Putamen (tissue), 1 donor: ENCODE measurements at regions not wholly inside any gene's neighbourhood (a gene's known extent, or its start where the extent isn't known, plus 50 kb on each side); places are given as distances from the start of the nearest gene placed in this dataset.
A peak's percentile ranks its signal among the peaks of the same experiment; 100 is the strongest.

ENCODE experiments used
- DNase-seq: peaks from one replicate; pipeline ENCODE4 v3.0.0-alpha.2; 2016; ENCODE audit warnings: low spot score

DNA sequence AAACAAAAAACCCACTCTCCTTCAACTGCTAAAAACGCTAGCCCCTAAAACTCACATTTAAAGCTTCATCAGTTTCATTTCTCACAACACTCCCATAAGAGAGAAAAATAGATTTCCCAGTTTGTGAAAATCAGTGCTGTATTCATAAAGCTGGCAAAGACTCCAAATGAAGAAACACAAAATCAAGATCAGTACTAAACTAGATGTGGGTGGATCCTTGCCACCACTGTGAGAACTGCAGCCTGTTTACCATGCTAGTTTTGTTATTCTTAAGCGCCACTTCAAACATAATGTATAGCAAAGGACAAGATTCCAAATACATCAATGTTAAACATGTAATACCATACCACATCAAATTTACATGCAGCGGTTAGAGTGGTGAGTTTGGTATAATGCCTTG, 104.5 kb upstream of the CCDC150 start:
- no peak for DNase-seq

DNA sequence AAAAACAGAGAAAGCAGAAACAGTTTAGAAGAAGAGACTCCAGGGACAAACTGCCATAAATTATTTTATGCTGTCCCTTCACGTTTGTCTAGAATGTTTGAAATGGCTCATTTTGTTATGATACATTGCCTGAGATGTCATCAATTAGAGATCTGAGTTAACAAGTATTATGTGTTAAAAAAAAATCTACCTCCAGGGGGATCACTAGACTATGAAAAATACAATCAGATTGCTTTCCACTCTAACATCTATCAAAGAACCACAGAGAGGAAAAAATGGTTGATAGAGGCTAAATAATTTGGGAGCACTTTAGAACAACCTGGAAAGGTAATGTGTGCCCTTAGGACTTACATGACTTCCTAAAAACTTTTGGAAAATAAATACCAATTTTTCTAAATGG, 103.8 kb upstream of the CCDC150 start:
- no peak for DNase-seq

DNA sequence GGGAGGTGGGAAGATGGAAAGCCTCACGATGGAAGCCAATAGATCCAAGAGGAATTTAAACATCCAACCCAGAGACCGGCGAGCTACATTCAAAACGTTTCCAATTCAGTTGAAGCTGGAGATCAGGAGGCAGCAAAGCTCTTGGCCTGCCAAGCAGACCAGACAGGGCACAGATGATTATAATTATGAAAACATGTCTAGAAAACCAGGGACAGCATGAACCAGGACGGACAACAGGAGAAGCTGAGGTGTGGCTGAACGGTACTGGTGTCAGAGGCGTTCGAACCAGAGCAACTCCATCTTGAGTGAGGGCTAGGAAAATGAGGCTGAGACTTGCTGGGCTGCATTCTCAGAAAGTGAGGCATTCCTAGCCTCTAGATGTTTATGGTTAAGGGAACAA, 102.2 kb upstream of the CCDC150 start:
- no peak for DNase-seq

DNA sequence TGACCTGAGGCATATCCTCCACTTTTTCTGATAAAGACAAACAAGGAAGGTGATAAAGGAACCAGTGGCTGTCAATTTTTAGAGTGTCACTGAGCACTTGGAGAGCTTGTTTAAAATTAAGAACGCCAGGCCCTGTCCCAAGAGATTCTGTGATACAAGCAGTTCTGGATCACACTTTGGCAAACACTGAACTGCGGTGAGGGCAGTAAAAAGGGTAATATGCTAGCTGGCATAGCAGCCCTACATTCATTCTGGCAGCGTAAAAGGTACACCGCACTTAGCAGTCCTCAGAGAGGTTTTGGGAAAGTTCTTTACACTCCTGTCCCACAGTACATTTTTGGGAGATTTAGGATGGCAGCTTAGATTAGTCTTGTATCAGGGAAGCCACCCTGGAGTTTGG, 101.3 kb upstream of the CCDC150 start:
- DNase-seq = no peak

DNA sequence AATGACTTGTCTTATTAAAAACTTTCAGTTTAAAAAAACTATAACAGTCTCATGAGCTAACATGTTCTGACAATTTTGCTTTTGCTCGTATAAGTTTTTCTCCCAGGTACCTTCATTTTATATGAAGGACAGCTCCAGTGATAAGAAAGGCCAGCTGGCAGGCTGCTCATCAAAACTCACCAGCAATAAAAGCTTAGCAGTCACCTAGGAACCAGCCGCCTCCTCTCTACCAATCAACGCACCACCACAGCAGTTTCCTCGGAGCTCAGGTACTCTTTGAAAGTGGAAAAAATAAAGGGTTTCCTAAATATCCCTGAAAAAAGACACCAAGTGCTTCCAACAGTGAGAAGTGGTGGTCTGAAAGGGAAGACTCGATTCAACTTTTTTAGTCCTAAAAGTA, 100.9 kb upstream of the CCDC150 start:
- DNase-seq = no peak

DNA sequence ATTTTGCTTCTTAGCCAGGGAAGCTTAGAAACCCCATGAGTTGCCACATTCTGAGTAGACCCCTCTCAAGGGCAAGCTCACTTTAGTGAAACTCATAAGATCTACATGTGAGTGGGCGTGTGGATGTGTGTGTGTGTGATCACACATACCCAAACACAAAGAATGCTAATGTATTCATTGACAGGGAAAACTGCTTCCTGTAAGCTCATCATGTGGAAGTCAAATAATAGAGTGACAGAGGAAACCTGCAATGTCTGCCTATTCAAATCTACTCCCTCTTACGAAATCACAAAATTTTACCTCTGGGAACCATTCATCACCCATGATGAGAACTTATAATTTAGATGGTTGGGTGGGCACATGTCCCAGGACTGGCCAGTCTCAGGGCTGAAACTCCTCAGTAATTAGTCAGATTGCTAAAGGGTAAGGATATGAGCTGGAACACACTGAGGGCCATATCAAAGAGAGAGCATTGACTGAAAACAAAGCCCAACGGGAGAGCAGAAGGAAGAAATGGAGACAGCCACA, 94.5 kb upstream of the CCDC150 start:
- DNase-seq = no peak

DNA sequence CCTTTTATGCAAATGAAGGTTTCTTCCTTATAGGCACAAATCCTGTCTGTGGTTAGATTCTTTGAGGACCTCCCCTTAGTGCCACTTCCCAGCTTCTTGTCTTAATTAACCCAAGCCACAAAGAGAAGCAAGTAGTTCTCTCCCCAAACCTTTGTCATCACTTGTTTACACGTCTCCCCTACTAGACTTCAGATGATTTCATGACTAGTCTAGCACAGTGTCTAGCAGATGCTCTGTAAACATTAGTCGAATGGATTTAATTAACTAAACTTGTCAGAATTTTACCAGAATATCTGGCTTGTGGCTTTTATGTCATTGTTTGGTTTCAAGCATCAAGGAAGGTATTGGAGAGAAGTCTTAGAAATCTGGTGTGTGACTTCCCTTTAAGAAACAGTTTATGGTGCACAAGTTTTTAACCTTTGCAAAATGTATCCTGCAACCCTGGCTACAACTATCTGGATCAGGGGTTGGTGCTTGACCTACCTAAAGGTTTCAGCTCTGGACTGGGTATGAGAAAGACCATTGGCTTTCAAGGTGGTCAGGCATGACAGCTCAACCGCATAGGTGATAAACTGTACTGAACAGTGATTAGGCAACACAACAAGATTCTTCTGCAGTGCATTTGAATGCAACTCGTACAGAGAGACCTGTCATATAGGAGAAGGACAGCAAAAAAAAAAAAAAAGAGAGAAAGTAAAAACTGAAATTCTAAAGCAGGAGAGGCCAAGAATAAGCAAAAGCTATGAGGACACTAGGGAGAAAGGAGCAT, 93.2 kb upstream of the CCDC150 start:
- no peak for DNase-seq

DNA sequence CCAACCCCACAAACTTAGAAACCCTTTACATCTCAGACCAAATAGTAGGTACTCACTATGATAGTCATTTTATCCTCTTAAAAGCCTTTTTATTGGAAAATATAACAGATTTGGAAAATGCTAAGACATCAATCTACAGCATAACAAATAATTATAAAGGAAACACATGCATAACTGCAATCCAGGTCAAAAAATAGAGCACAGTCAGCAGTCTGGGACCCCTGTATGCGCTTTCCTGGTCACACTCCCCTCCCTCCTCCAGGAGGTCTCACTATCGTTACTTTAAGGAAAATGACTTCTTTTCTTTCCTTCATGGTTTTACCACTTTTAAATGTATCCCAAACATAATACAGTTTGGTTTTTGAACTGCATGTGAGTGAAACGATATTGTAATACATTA, 90.5 kb upstream of the CCDC150 start:
- no peak for DNase-seq

DNA sequence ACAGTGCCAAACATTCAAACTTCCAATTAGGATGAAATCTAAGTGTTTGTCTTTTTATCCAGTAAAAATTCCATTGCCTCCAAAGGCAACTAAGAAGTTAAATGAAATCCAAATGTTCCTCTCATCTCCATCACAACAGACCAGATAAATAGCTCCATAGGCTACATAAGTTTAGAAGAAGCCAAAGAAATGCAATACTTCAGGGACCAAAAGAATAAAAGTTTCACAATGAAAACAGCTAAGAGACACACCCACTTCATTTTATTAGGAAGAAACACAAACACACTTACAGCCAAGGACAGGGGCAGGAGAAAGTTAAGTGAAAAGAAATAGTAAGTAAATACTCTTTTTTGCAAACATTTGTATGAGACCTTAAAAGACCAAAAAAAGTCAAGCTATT, 88.5 kb upstream of the CCDC150 start:
- no peak for DNase-seq

DNA sequence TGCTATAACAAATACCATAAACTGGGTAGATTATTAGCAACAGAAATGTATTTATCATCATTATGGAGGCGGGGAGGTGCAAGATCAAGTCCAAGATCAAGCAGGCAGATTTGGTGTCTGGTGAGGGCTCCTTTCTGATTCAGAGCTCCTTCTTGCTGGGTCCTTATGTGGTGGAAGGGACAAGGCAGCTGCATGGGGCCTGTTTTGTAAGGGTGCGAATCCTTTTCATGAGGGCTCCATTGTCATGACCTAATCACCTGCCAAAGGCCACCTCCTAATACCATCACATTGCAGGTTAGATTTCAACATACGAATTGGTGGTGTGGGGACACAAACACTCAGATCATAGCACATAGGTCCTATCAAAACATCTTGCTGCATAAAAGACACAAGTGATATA, 84.4 kb upstream of the CCDC150 start:
- DNase-seq = no peak

DNA sequence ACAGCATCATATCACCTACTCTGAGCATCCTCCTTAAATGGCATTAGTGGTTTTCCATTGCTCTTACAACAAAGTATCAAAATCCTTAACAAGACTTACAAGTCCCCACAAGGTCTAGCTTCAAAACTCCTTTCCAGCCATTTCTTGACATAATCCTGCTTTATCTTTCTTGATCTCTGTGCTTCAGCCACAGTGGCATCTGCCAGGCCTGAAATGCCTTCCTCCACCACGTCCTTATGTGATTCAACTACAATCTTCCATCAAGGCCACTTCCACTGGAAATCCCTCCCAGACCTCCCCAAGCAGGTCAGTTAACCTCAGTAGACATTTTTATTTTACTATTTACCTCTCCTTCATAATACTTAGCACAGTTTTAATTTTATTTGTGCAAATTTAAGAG, 83.8 kb upstream of the CCDC150 start:
- no peak for DNase-seq

DNA sequence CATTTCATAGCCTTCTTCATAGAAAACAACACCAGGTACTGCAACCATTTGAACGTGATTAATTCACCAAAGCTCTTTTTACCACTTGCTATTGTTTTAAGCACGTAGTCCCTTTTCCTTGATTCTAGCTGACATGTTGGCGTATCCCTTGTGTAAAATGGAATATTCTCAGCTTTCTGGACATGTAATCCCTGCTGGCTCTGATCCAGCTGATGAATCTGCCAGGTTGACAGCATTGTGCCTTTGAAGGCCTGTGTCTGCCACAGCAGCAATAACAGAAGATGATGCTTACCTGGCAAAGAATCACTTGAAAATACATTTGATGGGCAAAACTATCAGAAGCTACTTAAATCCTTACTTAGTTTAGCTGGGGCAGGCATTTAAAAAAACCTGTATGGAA, 81.0 kb upstream of the CCDC150 start:
- no peak for DNase-seq

DNA sequence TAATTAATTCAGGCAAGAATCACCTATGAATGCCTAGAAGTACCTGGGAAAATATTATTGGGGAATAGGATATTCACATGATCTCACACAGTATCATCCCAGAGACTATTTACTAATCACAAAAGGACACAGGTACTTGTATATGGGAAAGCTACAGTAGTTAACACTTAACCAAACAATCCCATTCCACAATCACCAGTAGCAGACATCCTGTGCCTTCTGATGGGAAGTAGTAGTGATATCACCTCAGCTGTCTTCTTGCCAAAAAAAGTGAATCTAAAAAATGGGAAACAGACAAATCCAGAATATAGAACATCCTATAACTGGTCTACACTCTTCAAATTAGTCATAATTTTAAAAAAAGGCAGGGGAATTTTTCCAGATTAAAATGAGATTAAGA, 75.6 kb upstream of the CCDC150 start:
- DNase-seq = no peak

DNA sequence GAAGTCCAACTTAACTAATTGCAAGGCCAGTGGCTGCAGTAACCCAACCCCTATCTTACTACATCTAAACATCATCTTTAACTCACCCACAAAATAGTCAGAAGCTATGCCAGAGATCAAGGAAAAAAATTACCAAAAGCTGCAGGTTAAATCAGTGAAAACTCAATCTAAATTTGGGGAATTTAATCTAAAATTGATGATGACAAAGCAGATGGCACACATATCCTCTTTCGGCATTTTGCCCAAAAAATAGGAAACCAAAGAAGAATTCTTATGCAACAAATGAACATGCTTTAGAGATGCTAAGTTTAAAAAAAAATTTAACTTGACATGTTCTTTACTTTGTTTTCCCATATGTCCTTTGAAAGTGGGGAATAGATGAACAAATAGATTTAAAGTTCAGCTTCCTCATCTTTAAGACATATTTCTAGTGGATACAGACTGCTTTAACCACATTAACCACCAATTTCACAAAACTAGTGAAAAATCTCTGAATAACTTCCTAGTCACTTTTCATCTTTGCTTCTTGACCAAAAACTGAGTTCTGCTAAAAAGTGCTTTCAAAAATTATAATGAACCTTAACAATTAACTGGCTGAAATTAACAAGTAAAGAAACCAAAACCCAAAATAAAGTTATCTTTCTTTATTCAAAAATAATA, 74.3 kb upstream of the CCDC150 start:
- no peak for DNase-seq

DNA sequence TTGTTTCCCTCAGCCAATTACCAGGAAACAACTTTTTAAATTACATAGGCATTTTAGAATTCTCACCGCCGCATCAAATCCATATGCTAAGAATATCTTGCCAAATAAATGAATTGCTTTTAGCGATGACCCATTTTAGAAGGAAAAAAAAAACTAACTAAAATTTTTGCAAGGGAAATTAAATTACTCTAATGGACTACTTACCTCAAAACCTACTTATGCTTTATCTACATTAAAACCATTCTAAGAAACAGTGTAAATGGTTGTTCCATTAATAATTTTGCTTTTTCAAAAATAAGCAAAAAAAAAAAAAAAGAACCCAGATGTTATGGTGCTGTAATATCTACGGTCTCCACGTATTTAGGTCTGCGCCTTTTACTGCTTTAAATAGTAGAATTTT, 73.5 kb upstream of the CCDC150 start:
- no peak for DNase-seq

DNA sequence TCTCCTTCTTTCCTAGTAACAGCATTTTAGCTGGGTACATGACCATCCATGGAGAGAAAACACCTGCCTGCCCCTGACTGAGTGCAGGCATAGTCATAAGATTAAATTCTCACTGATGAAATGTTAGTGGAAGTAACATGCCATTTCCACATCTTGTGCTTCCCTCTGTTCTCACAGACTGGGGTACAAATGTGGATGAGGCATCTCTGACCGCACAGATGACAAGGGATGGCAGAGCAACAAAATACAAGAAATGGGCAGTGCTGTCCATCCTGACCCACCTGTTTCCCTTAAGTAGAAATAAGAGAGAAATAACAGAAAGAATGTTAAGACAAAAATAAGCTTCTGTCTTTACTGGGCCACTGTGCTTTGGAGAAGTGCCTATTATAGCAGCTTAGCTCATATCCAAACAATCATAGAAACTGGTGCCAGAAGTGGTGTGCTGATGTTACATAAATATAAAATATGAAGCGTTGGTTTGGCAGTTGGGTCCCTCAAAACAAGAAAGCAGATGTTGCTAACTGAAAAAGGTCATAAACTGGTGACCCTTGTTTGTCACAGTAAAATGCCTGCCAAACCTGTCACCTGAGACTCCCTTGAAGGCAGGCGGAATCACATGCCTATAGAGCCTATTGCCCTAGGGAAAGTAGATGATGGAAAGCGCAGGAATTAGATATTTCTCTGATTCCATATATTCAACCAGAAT, 72.4 kb upstream of the CCDC150 start:
- no peak for DNase-seq

DNA sequence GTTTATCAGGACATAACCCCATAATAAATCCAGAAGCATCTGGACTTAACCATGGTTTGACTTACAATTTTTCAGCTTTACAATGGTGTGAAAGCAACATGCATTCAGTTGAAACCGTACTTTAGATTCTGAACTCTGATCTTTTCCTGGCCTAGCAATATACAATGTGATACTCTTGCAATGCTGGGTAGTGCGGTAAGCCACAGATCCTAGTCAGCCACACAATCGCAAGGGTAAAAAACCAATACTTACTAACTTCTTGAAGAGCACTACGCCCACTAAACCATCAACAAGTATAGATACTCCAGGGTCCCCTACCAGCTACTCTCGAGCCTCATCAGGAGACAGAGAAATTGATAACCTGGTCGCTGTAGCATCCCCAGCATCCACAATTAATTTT, 71.0 kb upstream of the CCDC150 start:
- DNase-seq = no peak

DNA sequence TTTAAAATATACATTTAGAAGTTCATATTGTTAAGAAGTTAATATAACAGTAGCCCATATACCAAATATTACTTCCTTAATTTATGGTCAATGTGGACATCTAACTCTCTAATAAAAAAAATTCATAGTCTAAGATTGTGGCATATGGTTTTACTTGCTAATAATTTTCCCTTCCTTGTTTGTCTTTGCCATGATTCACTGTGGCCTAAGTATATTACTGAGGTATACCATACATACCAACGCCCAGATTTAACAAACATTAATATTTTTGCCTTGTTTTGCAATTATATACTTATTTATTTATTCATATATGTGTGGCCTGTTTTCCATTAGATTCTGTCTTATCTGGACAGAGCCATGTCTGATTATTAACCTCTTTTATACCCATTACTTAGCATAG, 54.6 kb upstream of the CCDC150 start:
- DNase-seq = no peak

DNA sequence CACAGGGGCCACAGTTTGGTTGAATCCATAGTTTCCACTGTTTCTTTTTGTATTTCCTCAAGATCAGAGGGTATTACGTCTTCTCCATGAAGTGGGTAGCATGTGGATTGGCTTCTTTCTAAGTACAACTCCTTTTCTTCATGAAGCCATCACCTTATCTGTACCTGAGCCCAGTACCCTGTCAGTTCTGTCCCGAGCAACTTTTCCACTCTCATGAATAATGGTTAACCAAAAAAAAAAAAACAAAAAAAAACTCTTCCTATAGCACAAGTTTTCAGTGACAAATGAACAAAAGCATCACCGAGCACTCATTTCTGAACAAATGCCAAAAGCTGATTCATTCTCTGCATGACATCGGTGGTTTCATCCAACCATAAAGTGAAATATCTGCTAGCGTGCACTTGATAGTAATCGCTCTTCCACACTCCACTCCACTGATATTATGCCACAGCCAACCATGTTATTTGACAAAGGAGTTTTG, 53.0 kb upstream of the CCDC150 start:
- peak; percentile 80 for DNase-seq

DNA sequence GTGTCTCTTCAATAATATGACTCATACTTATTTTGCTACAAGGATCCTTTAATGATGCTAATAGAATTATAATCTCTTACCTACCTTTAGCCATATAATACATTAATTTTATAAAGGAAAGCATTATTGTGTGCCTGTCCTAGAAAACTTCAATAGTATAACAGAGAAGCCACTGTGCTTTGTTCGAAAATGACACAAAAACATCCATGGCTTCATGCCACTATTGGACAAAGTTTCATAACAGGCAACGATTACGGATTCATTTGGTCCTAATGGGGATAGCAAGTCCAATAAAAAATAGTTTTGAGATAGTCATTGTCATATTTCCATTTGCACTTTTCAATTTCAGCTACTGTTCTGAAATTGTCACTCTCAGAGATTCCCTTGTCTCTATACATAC, 52.5 kb upstream of the CCDC150 start:
- DNase-seq = peak; percentile 82

DNA sequence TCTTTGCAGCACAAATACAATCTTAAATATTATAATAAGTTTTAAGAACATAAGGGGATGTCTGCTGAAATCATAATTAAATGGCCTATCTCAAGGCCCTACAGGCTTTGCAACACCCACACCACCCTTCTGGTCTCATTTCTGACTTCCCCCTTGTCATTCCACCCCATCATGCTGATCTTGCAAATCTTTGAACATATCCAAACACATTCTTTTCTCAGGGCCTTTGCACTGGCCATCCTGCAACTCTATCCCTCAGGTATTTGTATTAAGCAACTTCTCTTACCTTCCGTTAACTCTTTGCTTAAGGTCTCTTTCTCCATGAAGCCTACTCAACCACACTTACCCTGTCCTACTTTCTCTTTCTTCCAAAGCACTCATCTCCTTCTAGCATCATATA, 51.8 kb upstream of the CCDC150 start:
- no peak for DNase-seq

DNA sequence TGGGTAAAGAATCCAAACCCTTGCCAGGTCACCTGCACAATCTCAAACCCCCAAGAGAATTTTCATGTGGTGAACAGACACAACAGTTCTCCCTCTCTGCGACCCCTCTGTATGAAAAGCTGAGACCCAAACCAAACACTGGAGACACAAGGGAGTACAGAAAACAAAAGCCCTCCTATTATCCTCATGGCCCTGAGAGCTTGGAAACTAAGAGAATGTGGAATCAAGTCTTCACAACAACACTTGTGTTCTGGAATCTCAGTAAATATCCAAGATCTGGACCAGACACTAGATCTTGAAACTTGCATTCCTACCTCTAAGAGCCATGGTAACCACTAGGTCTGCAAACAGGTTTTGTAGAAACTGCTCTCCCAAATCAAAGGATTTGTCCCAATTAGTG, 50.1 kb upstream of the CCDC150 start:
- no peak for DNase-seq
